ENCODE measurements at regions not wholly inside any gene's neighbourhood (a gene's known extent, or its start where the extent isn't known, plus 50 kb on each side); places are given as distances from the start of the nearest gene placed in this dataset.
"Not testable (repeated sequence)": the region's sequence is repeated elsewhere in the genome, so short reads cannot be mapped to it uniquely, and the experiment has no call there.

DNA sequence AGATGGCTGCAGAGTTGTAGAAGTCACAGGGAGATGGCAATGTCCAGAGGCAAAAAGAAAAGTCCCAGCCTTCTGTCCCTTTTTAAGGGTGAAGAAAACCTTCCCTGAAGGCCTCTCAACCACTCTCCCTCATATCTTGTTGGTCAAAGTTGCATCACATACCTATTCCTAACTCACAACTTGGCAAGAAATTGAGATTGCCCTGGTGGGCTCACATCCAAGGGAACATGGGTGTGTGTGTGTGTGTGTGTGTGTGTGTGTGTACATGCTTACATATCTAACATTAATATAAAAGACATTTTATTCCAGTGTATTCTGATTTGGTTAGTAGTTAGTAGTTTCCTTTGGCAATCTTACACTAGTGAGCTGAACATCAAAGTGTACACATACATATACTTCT, 144.3 kb upstream of the SALL4 start:
- H3K4me3 ChIP-seq (ENCODE audit: low read length): no peak overlapping the region

DNA sequence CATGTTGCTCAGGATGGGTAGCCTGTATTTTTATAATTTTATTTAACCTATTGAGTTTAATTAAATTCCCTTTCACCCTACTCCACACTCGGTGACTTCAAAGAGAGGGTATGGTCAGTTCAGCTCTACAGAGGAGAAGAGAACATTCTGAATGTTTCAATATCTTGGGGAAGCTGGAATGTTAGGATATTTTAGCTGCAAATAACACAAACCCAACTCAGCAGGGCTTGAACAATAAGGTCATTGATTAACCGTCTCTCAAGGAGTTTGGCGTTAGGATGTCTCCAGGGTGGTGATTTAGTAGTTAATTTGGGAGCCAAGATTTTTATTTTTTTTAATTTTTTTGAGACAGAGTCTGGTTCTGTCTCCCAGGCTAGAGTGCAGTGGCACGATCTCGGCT, 143.6 kb upstream of the SALL4 start:
- no peaks in the 10 kb centered on the region for H3K9me2 ChIP-seq (replicated peaks; ENCODE audit: control insufficient read depth, low read length)
- H4K20me1 ChIP-seq (ENCODE audit: control insufficient read depth, insufficient read depth, low read depth, low read length): no peaks in the 10 kb centered on the region
- H3K36me3 ChIP-seq (ENCODE audit: control insufficient read depth, low read length): no peaks in the 10 kb centered on the region
- no peak overlapping the region for H3K4me2 ChIP-seq (ENCODE audit: low read length)
- no peaks in the 10 kb centered on the region for H3K9me3 ChIP-seq (ENCODE audit: control insufficient read depth, insufficient read depth, low read length)
- H3K27ac ChIP-seq (ENCODE audit: low read depth, low read length): no peak overlapping the region
- H3F3A ChIP-seq (ENCODE audit: control insufficient read depth, insufficient read depth): no peaks in the 10 kb centered on the region
- no peaks in the 10 kb centered on the region for H3K27me3 ChIP-seq (ENCODE audit: control insufficient read depth, low read length)
- no peak overlapping the region for H3K4me3 ChIP-seq (ENCODE audit: low read length)
- no peaks in the 10 kb centered on the region for H3K4me1 ChIP-seq (ENCODE audit: control insufficient read depth, low read length)
- TF ChIP-seq, protein P1, sequence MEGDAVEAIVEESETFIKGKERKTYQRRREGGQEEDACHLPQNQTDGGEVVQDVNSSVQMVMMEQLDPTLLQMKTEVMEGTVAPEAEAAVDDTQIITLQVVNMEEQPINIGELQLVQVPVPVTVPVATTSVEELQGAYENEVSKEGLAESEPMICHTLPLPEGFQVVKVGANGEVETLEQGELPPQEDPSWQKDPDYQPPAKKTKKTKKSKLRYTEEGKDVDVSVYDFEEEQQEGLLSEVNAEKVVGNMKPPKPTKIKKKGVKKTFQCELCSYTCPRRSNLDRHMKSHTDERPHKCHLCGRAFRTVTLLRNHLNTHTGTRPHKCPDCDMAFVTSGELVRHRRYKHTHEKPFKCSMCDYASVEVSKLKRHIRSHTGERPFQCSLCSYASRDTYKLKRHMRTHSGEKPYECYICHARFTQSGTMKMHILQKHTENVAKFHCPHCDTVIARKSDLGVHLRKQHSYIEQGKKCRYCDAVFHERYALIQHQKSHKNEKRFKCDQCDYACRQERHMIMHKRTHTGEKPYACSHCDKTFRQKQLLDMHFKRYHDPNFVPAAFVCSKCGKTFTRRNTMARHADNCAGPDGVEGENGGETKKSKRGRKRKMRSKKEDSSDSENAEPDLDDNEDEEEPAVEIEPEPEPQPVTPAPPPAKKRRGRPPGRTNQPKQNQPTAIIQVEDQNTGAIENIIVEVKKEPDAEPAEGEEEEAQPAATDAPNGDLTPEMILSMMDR (IDR thresholded peaks at IDR 0.05; ENCODE audit: low read depth, low read length, poor library complexity, severe bottlenecking): no peak
- TF ChIP-seq EZH2phosphoT487 (IDR thresholded peaks at IDR 0.05; ENCODE audit: borderline replicate concordance, low read length): no peak
- no peaks in the 10 kb centered on the region for H3K79me2 ChIP-seq (ENCODE audit: control insufficient read depth, low read length)

More for the DNA sequence above, 144.3 kb upstream of the SALL4 start:
- Histone ChIP-seq H3K79me2 (ENCODE audit: control insufficient read depth, low read length) (no peaks in the 10 kb centered on the region), H3F3A (ENCODE audit: control insufficient read depth, insufficient read depth) (no peaks in the 10 kb centered on the region), H3K4me2 (ENCODE audit: low read length) (no peak overlapping the region), H3K9me3 (ENCODE audit: control insufficient read depth, insufficient read depth, low read length) (no peaks in the 10 kb centered on the region), H3K27me3 (ENCODE audit: control insufficient read depth, low read length) (no peaks in the 10 kb centered on the region), H3K9me2 (replicated peaks; ENCODE audit: control insufficient read depth, low read length) (no peaks in the 10 kb centered on the region), H3K36me3 (ENCODE audit: control insufficient read depth, low read length) (no peaks in the 10 kb centered on the region), H4K20me1 (ENCODE audit: control insufficient read depth, insufficient read depth, low read depth, low read length) (no peaks in the 10 kb centered on the region), H3K27ac (ENCODE audit: low read depth, low read length) (no peak overlapping the region), H3K4me1 (ENCODE audit: control insufficient read depth, low read length) (no peaks in the 10 kb centered on the region)
- TF ChIP-seq, protein P1 (IDR thresholded peaks at IDR 0.05; ENCODE audit: low read depth, low read length, poor library complexity, severe bottlenecking): no peak
- no peak for TF ChIP-seq EZH2phosphoT487 (IDR thresholded peaks at IDR 0.05; ENCODE audit: borderline replicate concordance, low read length)

- H3K36me3 ChIP-seq (ENCODE audit: control insufficient read depth, low read length): no peaks in the 10 kb centered on the region
- no peaks in the 10 kb centered on the region for H3F3A ChIP-seq (ENCODE audit: control insufficient read depth, insufficient read depth)
- no peaks in the 10 kb centered on the region for H4K20me1 ChIP-seq (ENCODE audit: control insufficient read depth, insufficient read depth, low read depth, low read length)
- no peak for TF ChIP-seq EZH2phosphoT487 (IDR thresholded peaks at IDR 0.05; ENCODE audit: borderline replicate concordance, low read length)
- TF ChIP-seq, protein P1 (IDR thresholded peaks at IDR 0.05; ENCODE audit: low read depth, low read length, poor library complexity, severe bottlenecking): no peak
- no peaks in the 10 kb centered on the region for H3K4me1 ChIP-seq (ENCODE audit: control insufficient read depth, low read length)
- H3K79me2 ChIP-seq (ENCODE audit: control insufficient read depth, low read length): no peaks in the 10 kb centered on the region
- H3K9me2 ChIP-seq (replicated peaks; ENCODE audit: control insufficient read depth, low read length): no peaks in the 10 kb centered on the region
- H3K27me3 ChIP-seq (ENCODE audit: control insufficient read depth, low read length): no peaks in the 10 kb centered on the region
- no peak overlapping the region for H3K27ac ChIP-seq (ENCODE audit: low read depth, low read length)
- no peak overlapping the region for H3K4me3 ChIP-seq (ENCODE audit: low read length)
- H3K4me2 ChIP-seq (ENCODE audit: low read length): no peak overlapping the region
- H3K9me3 ChIP-seq (ENCODE audit: control insufficient read depth, insufficient read depth, low read length): no peaks in the 10 kb centered on the region
These were observed 142.9 kb upstream of the SALL4 start for GRCh38 chr20:51945177-51945576.

- no peak overlapping the region for H3K27ac ChIP-seq (ENCODE audit: low read depth, low read length)
These were observed 141.4 kb upstream of the SALL4 start for GRCh38 chr20:51943761-51944160.

GRCh38 chr20:51943326-51943725, 141.0 kb upstream of the SALL4 start:
- not testable (repeated sequence) for H3K9me2 ChIP-seq (replicated peaks; ENCODE audit: control insufficient read depth, low read length); H3K9me3 ChIP-seq (ENCODE audit: control insufficient read depth, insufficient read depth, low read length); H3F3A ChIP-seq (ENCODE audit: control insufficient read depth, insufficient read depth); H3K4me1 ChIP-seq (ENCODE audit: control insufficient read depth, low read length); H3K36me3 ChIP-seq (ENCODE audit: control insufficient read depth, low read length); H4K20me1 ChIP-seq (ENCODE audit: control insufficient read depth, insufficient read depth, low read depth, low read length); H3K27ac ChIP-seq (ENCODE audit: low read depth, low read length); H3K4me3 ChIP-seq (ENCODE audit: low read length); H3K27me3 ChIP-seq (ENCODE audit: control insufficient read depth, low read length); H3K4me2 ChIP-seq (ENCODE audit: low read length); H3K79me2 ChIP-seq (ENCODE audit: control insufficient read depth, low read length)

More at GRCh38 chr20:51943761-51944160, 141.4 kb upstream of the SALL4 start:
- Histone ChIP-seq H3K79me2 (ENCODE audit: control insufficient read depth, low read length) (no peaks in the 10 kb centered on the region), H3K4me1 (ENCODE audit: control insufficient read depth, low read length) (no peaks in the 10 kb centered on the region), H3K4me2 (ENCODE audit: low read length) (no peak overlapping the region), H3K9me2 (replicated peaks; ENCODE audit: control insufficient read depth, low read length) (no peaks in the 10 kb centered on the region), H3K36me3 (ENCODE audit: control insufficient read depth, low read length) (no peaks in the 10 kb centered on the region), H3F3A (ENCODE audit: control insufficient read depth, insufficient read depth) (no peaks in the 10 kb centered on the region), H3K27me3 (ENCODE audit: control insufficient read depth, low read length) (no peaks in the 10 kb centered on the region), H4K20me1 (ENCODE audit: control insufficient read depth, insufficient read depth, low read depth, low read length) (no peaks in the 10 kb centered on the region), H3K9me3 (ENCODE audit: control insufficient read depth, insufficient read depth, low read length) (no peaks in the 10 kb centered on the region), H3K4me3 (ENCODE audit: low read length) (no peak overlapping the region)
- TF ChIP-seq, protein P1 (IDR thresholded peaks at IDR 0.05; ENCODE audit: low read depth, low read length, poor library complexity, severe bottlenecking): no peak
- no peak for TF ChIP-seq EZH2phosphoT487 (IDR thresholded peaks at IDR 0.05; ENCODE audit: borderline replicate concordance, low read length)
